ENCODE measurements at regions not wholly inside any gene's neighbourhood (a gene's known extent, or its start where the extent isn't known, plus 50 kb on each side); places are given as distances from the start of the nearest gene placed in this dataset.
"Not testable (repeated sequence)": the region's sequence is repeated elsewhere in the genome, so short reads cannot be mapped to it uniquely, and the experiment has no call there.

- DNase-seq (ENCODE audit: low spot score) = no peak
Observed at GRCh38 chr1:78247079-78247478, 201.3 kb downstream of the GIPC2 start.

- DNase-seq (ENCODE audit: low spot score) = no peak
Observed at GRCh38 chr1:78250201-78250600, 204.4 kb downstream of the GIPC2 start.

GRCh38 chr1:78254517-78254916, 208.8 kb downstream of the GIPC2 start:
- DNase-seq (ENCODE audit: low spot score) = no peak

- no peak for DNase-seq (ENCODE audit: low spot score)
Observed at GRCh38 chr1:78255383-78255782, 209.6 kb downstream of the GIPC2 start.

- no peak for DNase-seq (ENCODE audit: low spot score)
Observed at GRCh38 chr1:78255846-78256245, 210.1 kb downstream of the GIPC2 start.

GRCh38 chr1:78263459-78263858, 217.7 kb downstream of the GIPC2 start:
- no peak for DNase-seq (ENCODE audit: low spot score)

GRCh38 chr1:78263946-78264345, 218.2 kb downstream of the GIPC2 start:
- no peak for DNase-seq (ENCODE audit: low spot score)

GRCh38 chr1:78267513-78268218, 221.9 kb downstream of the GIPC2 start:
- no peak for DNase-seq (ENCODE audit: low spot score)

- DNase-seq (ENCODE audit: low spot score) = no peak
Observed at GRCh38 chr1:78269591-78269990, 221.2 kb upstream of the PTGFR start.

GRCh38 chr1:78271423-78271822, 219.4 kb upstream of the PTGFR start:
- not testable (repeated sequence) for DNase-seq (ENCODE audit: low spot score)

- no peak for DNase-seq (ENCODE audit: low spot score)
Observed at GRCh38 chr1:78274814-78275213, 216.0 kb upstream of the PTGFR start.

- DNase-seq (ENCODE audit: low spot score) = no peak
Observed at GRCh38 chr1:78275456-78275855, 215.3 kb upstream of the PTGFR start.

- no peak for DNase-seq (ENCODE audit: low spot score)
Observed at GRCh38 chr1:78275906-78276685, 214.7 kb upstream of the PTGFR start.

- DNase-seq (ENCODE audit: low spot score) = no peak
Observed at GRCh38 chr1:78277253-78277652, 213.5 kb upstream of the PTGFR start.

GRCh38 chr1:78279051-78279450, 211.7 kb upstream of the PTGFR start:
- DNase-seq (ENCODE audit: low spot score) = no peak

GRCh38 chr1:78280626-78281025, 210.1 kb upstream of the PTGFR start:
- DNase-seq (ENCODE audit: low spot score) = no peak

- DNase-seq (ENCODE audit: low spot score) = no peak
Observed at GRCh38 chr1:78281580-78281979, 209.2 kb upstream of the PTGFR start.

GRCh38 chr1:78283691-78284090, 207.1 kb upstream of the PTGFR start:
- DNase-seq (ENCODE audit: low spot score) = no peak

GRCh38 chr1:78284354-78284753, 206.4 kb upstream of the PTGFR start:
- peak; percentile 16 for DNase-seq (ENCODE audit: low spot score)

GRCh38 chr1:78286686-78287085, 204.1 kb upstream of the PTGFR start:
- no peak for DNase-seq (ENCODE audit: low spot score)

GRCh38 chr1:78289603-78290002, 201.2 kb upstream of the PTGFR start:
- no peak for DNase-seq (ENCODE audit: low spot score)

GRCh38 chr1:78291418-78291817, 199.4 kb upstream of the PTGFR start:
- no peak for DNase-seq (ENCODE audit: low spot score)

GRCh38 chr1:78291872-78292271, 198.9 kb upstream of the PTGFR start:
- DNase-seq (ENCODE audit: low spot score) = no peak

Data from mucosa of gallbladder (tissue), 1 donor.